ENCODE measurements at regions not wholly inside any gene's neighbourhood (a gene's known extent, or its start where the extent isn't known, plus 50 kb on each side); places are given as distances from the start of the nearest gene placed in this dataset.

DNA sequence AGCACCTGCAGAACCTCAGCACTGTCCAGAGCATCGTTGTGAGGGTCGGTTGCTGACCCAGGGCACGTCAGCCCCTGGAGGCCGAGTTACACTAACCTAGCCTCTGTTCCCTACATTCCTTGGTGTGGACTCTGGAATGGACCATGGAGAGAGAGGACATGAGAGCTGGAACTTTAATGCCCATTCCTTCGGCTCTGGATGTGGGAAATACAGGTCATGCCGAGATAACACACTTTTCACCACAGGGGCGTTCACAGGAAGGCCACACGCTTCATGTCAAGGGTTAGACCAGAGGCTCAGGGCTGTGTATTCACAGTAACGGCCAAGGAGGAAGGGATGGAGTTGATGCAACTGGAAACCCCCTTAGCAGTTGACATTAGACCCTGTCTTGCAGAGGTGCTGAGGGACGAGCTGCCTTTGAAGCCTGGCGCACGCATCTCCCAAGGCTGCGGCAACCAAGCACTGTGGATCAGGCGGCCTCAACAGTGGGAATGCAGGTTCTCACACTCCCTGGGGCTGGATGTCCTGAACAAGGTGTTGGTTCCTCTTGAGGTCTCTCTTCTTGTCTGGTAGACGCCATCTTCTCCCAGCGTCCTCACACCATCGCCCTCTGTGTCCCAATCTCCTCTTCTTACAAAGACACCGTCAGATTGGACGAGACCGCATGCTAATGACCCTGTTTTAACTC, 245.2 kb downstream of the KLF6 start:
- TF ChIP-seq POLR2A (IDR thresholded peaks at IDR 0.05), result no peak
- TF ChIP-seq, protein P1, sequence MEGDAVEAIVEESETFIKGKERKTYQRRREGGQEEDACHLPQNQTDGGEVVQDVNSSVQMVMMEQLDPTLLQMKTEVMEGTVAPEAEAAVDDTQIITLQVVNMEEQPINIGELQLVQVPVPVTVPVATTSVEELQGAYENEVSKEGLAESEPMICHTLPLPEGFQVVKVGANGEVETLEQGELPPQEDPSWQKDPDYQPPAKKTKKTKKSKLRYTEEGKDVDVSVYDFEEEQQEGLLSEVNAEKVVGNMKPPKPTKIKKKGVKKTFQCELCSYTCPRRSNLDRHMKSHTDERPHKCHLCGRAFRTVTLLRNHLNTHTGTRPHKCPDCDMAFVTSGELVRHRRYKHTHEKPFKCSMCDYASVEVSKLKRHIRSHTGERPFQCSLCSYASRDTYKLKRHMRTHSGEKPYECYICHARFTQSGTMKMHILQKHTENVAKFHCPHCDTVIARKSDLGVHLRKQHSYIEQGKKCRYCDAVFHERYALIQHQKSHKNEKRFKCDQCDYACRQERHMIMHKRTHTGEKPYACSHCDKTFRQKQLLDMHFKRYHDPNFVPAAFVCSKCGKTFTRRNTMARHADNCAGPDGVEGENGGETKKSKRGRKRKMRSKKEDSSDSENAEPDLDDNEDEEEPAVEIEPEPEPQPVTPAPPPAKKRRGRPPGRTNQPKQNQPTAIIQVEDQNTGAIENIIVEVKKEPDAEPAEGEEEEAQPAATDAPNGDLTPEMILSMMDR (IDR thresholded peaks at IDR 0.05), result no peak

Data from heart left ventricle (tissue), 13 donors.